BJ (cell line): ENCODE measurements at regions not wholly inside any gene's neighbourhood (a gene's known extent, or its start where the extent isn't known, plus 50 kb on each side); places are given as distances from the start of the nearest gene placed in this dataset.

ENCODE experiments used
- CTCF ChIA-PET: fragments of 350-600 bp; formaldehyde crosslinking; extraction: SDS; loops from one replicate; lab custom pipeline; 2021; ENCODE audit warnings: antibody characterized with exemption, inconsistent platforms; lab: Yijun Ruan, JAX
- POLR2A ChIA-PET: fragments of 300-600 bp; sonication (Branson Sonifier 250); formaldehyde crosslinking; extraction: SDS; loops from one replicate; lab custom pipeline; 2021; ENCODE audit warnings: antibody characterized with exemption; lab: Charles Lee
- DNase-seq: peaks from one replicate; pipeline ENCODE4 v3.0.0-alpha.2; 2011; ENCODE audit warnings: low read depth
- H3K27me3 ChIP-seq: 2 replicates; pipeline ENCODE4 v1.6.0; 2011; ENCODE audit warnings: low read length; ENCODE audit not compliant: control insufficient read depth, insufficient read depth
- H3K36me3 ChIP-seq: 2 replicates; pipeline ENCODE4 v1.5.1; 2011; ENCODE audit warnings: low read length; ENCODE audit not compliant: control insufficient read depth, insufficient read depth
- H3K4me3 ChIP-seq: 2 replicates; pipeline ENCODE4 v1.5.1; 2011; ENCODE audit warnings: low read depth, mild to moderate bottlenecking, control low read depth, low read length
- CTCF ChIP-seq: IDR thresholded peaks from 2 replicates; pipeline ENCODE4 v1.5.1; 2011; ENCODE audit warnings: low read depth, mild to moderate bottlenecking, control low read depth, inconsistent platforms, low read length, moderate library complexity; ENCODE audit not compliant: insufficient read depth

GRCh38 chr6:1062786-1063545 lies 248.9 kb upstream of the FOXQ1 start:
- Histone ChIP-seq H3K27me3 (no peaks in the 10 kb centered on the region), H3K36me3 (no peaks in the 10 kb centered on the region), H3K4me3 (no peak overlapping the region)
- ChIA-PET CTCF (interaction anchor here (1.0 to 1.2 kb wide), 2 partner anchors 9 to 374 kb away, joined by 4 read pairs; no protein-coding TSS in a partner anchor), POLR2A (no interaction called here)
- TF ChIP-seq CTCF = no peak
- DNase-seq = no peak

DNA sequence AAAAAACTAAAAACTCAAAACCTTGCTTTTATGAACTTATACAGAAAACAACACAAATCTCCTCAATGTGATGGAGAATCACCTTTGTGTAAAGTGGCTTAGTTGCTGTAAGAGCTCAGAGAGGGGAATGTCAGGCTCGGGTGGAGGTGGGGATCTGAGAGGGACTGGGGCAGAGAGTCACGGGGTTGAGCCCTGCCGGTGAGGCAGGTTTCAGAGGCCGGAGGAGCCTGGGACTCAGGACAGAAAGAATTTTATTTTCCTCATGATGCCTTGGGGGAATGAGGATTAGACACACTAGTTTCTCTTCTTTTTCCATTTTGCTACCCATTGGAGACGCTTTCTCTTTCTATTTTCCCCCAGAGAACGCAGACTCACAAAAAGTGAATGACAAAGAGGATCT lies 252.3 kb upstream of the FOXQ1 start:
- no peak for TF ChIP-seq CTCF
- DNase-seq = no peak
- ChIA-PET POLR2A (no interaction called here), CTCF (no interaction called here)
- Histone ChIP-seq H3K27me3 (no peaks in the 10 kb centered on the region), H3K36me3 (no peaks in the 10 kb centered on the region), H3K4me3 (no peak overlapping the region)

- Histone ChIP-seq H3K27me3 (no peaks in the 10 kb centered on the region), H3K4me3 (no peak overlapping the region), H3K36me3 (no peaks in the 10 kb centered on the region)
- DNase-seq = no peak
- TF ChIP-seq CTCF = no peak
- ChIA-PET CTCF (no interaction called here), POLR2A (no interaction called here)
Measured at GRCh38 chr6:1057490-1058135, 254.3 kb upstream of the FOXQ1 start.

DNA sequence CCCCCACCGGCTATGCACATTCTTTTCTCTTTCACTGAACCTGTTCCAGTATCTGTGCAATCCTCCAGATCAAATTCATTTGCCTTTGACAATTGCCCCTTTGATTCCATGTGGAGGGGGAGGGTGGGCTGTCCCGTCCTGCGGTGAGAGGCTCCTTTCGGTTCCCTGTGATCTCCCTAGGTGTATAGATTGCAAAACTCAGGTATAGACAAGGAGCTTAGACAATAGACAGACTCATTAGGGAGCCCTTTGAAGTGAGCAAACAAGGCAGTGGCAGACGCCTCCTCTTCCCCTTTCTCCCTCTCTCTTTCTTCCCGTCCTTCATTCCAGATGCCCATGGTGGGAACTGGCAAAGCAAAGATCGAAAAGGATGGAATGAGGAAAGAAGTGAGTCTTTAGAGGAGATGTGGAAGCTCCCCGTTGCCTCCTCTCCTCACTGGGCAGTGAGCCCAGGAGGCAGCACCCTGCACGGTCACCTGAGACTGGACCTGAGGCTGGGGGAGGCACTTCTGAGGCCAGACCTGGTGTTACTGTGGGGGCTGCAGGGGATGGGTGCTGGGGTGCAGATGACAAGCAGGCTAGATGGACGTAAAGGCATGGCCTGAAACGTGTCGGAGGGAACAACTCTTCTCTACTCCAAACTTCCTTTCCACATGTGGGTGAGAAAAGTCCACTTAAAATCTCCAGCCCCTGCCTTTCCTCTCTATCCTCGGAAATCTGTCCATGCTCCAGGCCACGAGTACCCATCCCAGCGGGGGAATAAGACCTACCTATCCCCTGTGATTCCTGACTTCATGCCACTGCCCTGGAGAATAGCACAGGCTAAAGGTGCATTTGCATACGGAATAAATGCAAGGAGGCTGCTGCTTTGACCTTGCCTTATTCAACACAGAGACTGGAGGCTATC lies 256.6 kb upstream of the FOXQ1 start:
- Histone ChIP-seq H3K36me3 (no peaks in the 10 kb centered on the region), H3K27me3 (peaks cover 2% of the 10 kb centered on the region; the same call in 1 of the 2 replicates), H3K4me3 (no peak overlapping the region)
- CTCF ChIA-PET = interaction anchor here (1.3 kb wide), 1 partner anchor 8 kb away, joined by 3 read pairs; no protein-coding TSS in a partner anchor
- no peak for TF ChIP-seq CTCF
- DNase-seq = no peak
- POLR2A ChIA-PET = interaction anchor here (0.7 kb wide), 1 partner anchor 88 kb away, joined by 3 read pairs; no protein-coding TSS in a partner anchor
